WTC11 (cell line): ENCODE measurements at regions not wholly inside any gene's neighbourhood (a gene's known extent, or its start where the extent isn't known, plus 50 kb on each side); places are given as distances from the start of the nearest gene placed in this dataset.

Experiments
- ATAC-seq: fragments of 200-7000 bp; cut with Tn5 transposase; 2 replicates; pipeline ENCODE4 v1.10.0; 2021; ENCODE audit warnings: mild to moderate bottlenecking, moderate library complexity
- CTCF ChIA-PET: fragments of 300-600 bp; sonication (Branson Sonifier 250); formaldehyde crosslinking; loops from one replicate; lab custom pipeline; 2021; ENCODE audit warnings: antibody characterized with exemption; lab: Charles Lee
- POLR2A ChIA-PET: fragments of 350-600 bp; sonication (Branson Sonifier 250); formaldehyde crosslinking; loops from one replicate; lab custom pipeline; 2021; ENCODE audit warnings: antibody characterized with exemption; lab: Charles Lee
- DNase-seq: peaks from one replicate; pipeline ENCODE4 v3.0.0; 2021; ENCODE audit warnings: low spot score
- H3K27ac Mint-ChIP-seq: 2 replicates; pipeline ENCODE4 v1.8.0; 2021; ENCODE audit warnings: mixed read lengths
- H3K27me3 Mint-ChIP-seq: 2 replicates; pipeline ENCODE4 v1.8.0; 2021; ENCODE audit warnings: low read depth, mild to moderate bottlenecking, moderate library complexity, mixed read lengths
- H3K36me3 Mint-ChIP-seq: 2 replicates; pipeline ENCODE4 v1.8.0; 2021; ENCODE audit warnings: mixed read lengths
- H3K4me1 Mint-ChIP-seq: 2 replicates; pipeline ENCODE4 v1.8.0; 2022; ENCODE audit warnings: mixed read lengths
- H3K4me3 Mint-ChIP-seq: 2 replicates; pipeline ENCODE4 v1.8.0; 2021; ENCODE audit warnings: mild to moderate bottlenecking, moderate library complexity, mixed read lengths
- H3K9me3 Mint-ChIP-seq: 2 replicates; pipeline ENCODE4 v1.8.0; 2021; ENCODE audit warnings: mixed read lengths
- ATF3 ChIP-seq: sonication (generic); formaldehyde crosslinking; conservative IDR thresholded peaks from 2 replicates; pipeline ENCODE4 v1.8.1; 2022; ENCODE audit warnings: mild to moderate bottlenecking, missing genetic modification reagents
- ATF6 ChIP-seq: sonication (generic); formaldehyde crosslinking; IDR thresholded peaks from 2 replicates; pipeline ENCODE4 v1.8.1; 2023; ENCODE audit warnings: mild to moderate bottlenecking, missing genetic modification reagents
- CREB1 ChIP-seq: sonication (generic); formaldehyde crosslinking; IDR thresholded peaks from 2 replicates; pipeline ENCODE4 v1.8.0; 2023; ENCODE audit warnings: mild to moderate bottlenecking, missing genetic modification reagents
- E2F1 ChIP-seq: sonication (generic); formaldehyde crosslinking; IDR thresholded peaks from 2 replicates; pipeline ENCODE4 v1.8.0; 2022; ENCODE audit warnings: mild to moderate bottlenecking, missing genetic modification reagents
- ELF4 ChIP-seq: sonication (generic); formaldehyde crosslinking; IDR thresholded peaks from 2 replicates; pipeline ENCODE4 v1.8.1; 2022; ENCODE audit warnings: low read depth, mild to moderate bottlenecking, moderate library complexity, missing genetic modification reagents
- FOXK1 ChIP-seq: sonication (generic); formaldehyde crosslinking; IDR thresholded peaks from 2 replicates; pipeline ENCODE4 v1.8.0; 2022; ENCODE audit warnings: mild to moderate bottlenecking, moderate library complexity, missing genetic modification reagents
- GABPB1 ChIP-seq: sonication (generic); formaldehyde crosslinking; IDR thresholded peaks from 2 replicates; pipeline ENCODE4 v1.8.1; 2023; ENCODE audit warnings: mild to moderate bottlenecking, missing genetic modification reagents
- IRF2 ChIP-seq: sonication (generic); formaldehyde crosslinking; IDR thresholded peaks from 2 replicates; pipeline ENCODE4 v1.8.0; 2022; ENCODE audit warnings: low read depth, missing genetic modification reagents, borderline replicate concordance
- SP1 ChIP-seq: sonication (generic); formaldehyde crosslinking; conservative IDR thresholded peaks from 2 replicates; pipeline ENCODE4 v1.8.1; 2022; ENCODE audit warnings: missing genetic modification reagents
- USF2 ChIP-seq: sonication (generic); formaldehyde crosslinking; IDR thresholded peaks from 2 replicates; pipeline ENCODE4 v1.8.1; 2023; ENCODE audit warnings: mild to moderate bottlenecking, missing genetic modification reagents, moderate library complexity
- ZBTB21 ChIP-seq: sonication (generic); formaldehyde crosslinking; IDR thresholded peaks from 2 replicates; pipeline ENCODE4 v1.8.1; 2023; ENCODE audit warnings: mild to moderate bottlenecking, missing genetic modification reagents, borderline replicate concordance
- ZNF138 ChIP-seq: sonication (generic); formaldehyde crosslinking; conservative IDR thresholded peaks from 2 replicates; pipeline ENCODE4 v1.8.1; 2022; ENCODE audit warnings: mild to moderate bottlenecking, moderate library complexity, missing genetic modification reagents
- ZNF512 ChIP-seq: sonication (generic); formaldehyde crosslinking; IDR thresholded peaks from 2 replicates; pipeline ENCODE4 v1.8.1; 2022; ENCODE audit warnings: missing genetic modification reagents, borderline replicate concordance
- TF ChIP-seq, protein P1 (sequence below): sonication (generic); formaldehyde crosslinking; IDR thresholded peaks from 2 replicates; pipeline ENCODE4 v1.8.0; 2023; ENCODE audit warnings: mild to moderate bottlenecking, missing genetic modification reagents
- TF ChIP-seq, protein P2 (sequence below): fragments of 250-450 bp; sonication (Bioruptor Pico); IDR thresholded peaks from 2 replicates; pipeline ENCODE4 v1.9.0; 2021; ENCODE audit warnings: mild to moderate bottlenecking

- H3K36me3 Mint-ChIP-seq: peaks cover 25% of the 10 kb centered on the region
- no peak overlapping the region for H3K4me3 Mint-ChIP-seq
- H3K4me1 Mint-ChIP-seq: peaks cover 14% of the 10 kb centered on the region
- DNase-seq (no peak), ATAC-seq (no peak)
- POLR2A ChIA-PET: interaction anchor here (0.7 kb wide), 1 partner anchor 54 kb away, joined by 3 read pairs; no protein-coding TSS in a partner anchor
- no peaks in the 10 kb centered on the region; the same call in 1 of the 2 replicates for H3K27me3 Mint-ChIP-seq
- TF ChIP-seq ZNF512 (CRISPR knock-in tag) (no peak), ATF6 (no peak), ZBTB21 (CRISPR knock-in tag) (no peak), GABPB1 (CRISPR knock-in tag) (no peak), E2F1 (CRISPR knock-in tag) (no peak), CREB1 (CRISPR knock-in tag) (no peak), ELF4 (CRISPR knock-in tag) (no peak), IRF2 (CRISPR knock-in tag) (no peak), SP1 (CRISPR knock-in tag) (no peak), FOXK1 (CRISPR knock-in tag) (no peak), USF2 (CRISPR knock-in tag) (no peak), ATF3 (CRISPR knock-in tag) (no peak), ZNF138 (CRISPR knock-in tag) (no peak)
- TF ChIP-seq, protein P1, sequence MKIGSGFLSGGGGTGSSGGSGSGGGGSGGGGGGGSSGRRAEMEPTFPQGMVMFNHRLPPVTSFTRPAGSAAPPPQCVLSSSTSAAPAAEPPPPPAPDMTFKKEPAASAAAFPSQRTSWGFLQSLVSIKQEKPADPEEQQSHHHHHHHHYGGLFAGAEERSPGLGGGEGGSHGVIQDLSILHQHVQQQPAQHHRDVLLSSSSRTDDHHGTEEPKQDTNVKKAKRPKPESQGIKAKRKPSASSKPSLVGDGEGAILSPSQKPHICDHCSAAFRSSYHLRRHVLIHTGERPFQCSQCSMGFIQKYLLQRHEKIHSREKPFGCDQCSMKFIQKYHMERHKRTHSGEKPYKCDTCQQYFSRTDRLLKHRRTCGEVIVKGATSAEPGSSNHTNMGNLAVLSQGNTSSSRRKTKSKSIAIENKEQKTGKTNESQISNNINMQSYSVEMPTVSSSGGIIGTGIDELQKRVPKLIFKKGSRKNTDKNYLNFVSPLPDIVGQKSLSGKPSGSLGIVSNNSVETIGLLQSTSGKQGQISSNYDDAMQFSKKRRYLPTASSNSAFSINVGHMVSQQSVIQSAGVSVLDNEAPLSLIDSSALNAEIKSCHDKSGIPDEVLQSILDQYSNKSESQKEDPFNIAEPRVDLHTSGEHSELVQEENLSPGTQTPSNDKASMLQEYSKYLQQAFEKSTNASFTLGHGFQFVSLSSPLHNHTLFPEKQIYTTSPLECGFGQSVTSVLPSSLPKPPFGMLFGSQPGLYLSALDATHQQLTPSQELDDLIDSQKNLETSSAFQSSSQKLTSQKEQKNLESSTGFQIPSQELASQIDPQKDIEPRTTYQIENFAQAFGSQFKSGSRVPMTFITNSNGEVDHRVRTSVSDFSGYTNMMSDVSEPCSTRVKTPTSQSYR (CRISPR knock-in tag): no peak
- TF ChIP-seq, protein P2, sequence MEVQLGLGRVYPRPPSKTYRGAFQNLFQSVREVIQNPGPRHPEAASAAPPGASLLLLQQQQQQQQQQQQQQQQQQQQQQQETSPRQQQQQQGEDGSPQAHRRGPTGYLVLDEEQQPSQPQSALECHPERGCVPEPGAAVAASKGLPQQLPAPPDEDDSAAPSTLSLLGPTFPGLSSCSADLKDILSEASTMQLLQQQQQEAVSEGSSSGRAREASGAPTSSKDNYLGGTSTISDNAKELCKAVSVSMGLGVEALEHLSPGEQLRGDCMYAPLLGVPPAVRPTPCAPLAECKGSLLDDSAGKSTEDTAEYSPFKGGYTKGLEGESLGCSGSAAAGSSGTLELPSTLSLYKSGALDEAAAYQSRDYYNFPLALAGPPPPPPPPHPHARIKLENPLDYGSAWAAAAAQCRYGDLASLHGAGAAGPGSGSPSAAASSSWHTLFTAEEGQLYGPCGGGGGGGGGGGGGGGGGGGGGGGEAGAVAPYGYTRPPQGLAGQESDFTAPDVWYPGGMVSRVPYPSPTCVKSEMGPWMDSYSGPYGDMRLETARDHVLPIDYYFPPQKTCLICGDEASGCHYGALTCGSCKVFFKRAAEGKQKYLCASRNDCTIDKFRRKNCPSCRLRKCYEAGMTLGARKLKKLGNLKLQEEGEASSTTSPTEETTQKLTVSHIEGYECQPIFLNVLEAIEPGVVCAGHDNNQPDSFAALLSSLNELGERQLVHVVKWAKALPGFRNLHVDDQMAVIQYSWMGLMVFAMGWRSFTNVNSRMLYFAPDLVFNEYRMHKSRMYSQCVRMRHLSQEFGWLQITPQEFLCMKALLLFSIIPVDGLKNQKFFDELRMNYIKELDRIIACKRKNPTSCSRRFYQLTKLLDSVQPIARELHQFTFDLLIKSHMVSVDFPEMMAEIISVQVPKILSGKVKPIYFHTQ (CRISPR knock-in tag): no peak
- TF ChIP-seq, all 79 proteins: peak for 0
- no peak overlapping the region for H3K27ac Mint-ChIP-seq
- CTCF ChIA-PET: no interaction called here
- H3K9me3 Mint-ChIP-seq: peaks cover 30% of the 10 kb centered on the region
Observed at GRCh38 chr1:104946558-104947210, 1197.0 kb downstream of the AMY1C start.
